Astrocyte (in vitro differentiated cells and primary cell): ENCODE measurements at regions not wholly inside any gene's neighbourhood (a gene's known extent, or its start where the extent isn't known, plus 50 kb on each side); places are given as distances from the start of the nearest gene placed in this dataset.

Experiments
- EZH2 ChIP-seq: IDR thresholded peaks from 2 replicates; pipeline ENCODE4 v1.6.1; 2012; ENCODE audit warnings: mild to moderate bottlenecking, low read length, inconsistent platforms; ENCODE audit not compliant: insufficient read depth
- TF ChIP-seq, protein P1 (sequence below): IDR thresholded peaks from 2 replicates; pipeline ENCODE4 v1.5.1; 2011; ENCODE audit warnings: low read depth, mild to moderate bottlenecking, inconsistent platforms, low read length, moderate library complexity; ENCODE audit not compliant: insufficient read depth

DNA sequence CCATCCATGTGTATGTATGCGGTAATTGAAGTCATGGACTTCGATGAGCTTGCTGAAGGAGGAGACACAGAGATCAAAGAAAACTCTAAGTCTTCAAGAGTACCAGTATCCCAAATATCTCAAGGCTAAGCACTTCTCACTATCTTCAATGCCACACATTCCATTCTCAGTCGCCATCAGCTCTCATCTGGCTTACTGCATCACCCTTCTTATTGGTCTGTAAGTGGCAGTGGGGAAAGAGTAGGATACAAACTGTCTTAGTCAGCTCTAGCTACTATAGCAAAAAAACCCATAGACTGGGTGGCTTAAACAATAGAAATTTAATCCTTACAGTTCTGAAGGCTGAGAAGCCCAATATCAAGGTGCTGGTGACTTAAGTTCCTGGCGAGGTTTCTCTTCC is 218.7 kb downstream of the POSTN start:
- TF ChIP-seq, protein P1, sequence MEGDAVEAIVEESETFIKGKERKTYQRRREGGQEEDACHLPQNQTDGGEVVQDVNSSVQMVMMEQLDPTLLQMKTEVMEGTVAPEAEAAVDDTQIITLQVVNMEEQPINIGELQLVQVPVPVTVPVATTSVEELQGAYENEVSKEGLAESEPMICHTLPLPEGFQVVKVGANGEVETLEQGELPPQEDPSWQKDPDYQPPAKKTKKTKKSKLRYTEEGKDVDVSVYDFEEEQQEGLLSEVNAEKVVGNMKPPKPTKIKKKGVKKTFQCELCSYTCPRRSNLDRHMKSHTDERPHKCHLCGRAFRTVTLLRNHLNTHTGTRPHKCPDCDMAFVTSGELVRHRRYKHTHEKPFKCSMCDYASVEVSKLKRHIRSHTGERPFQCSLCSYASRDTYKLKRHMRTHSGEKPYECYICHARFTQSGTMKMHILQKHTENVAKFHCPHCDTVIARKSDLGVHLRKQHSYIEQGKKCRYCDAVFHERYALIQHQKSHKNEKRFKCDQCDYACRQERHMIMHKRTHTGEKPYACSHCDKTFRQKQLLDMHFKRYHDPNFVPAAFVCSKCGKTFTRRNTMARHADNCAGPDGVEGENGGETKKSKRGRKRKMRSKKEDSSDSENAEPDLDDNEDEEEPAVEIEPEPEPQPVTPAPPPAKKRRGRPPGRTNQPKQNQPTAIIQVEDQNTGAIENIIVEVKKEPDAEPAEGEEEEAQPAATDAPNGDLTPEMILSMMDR, result no peak
- TF ChIP-seq EZH2, result no peak
